Breast epithelium (tissue), 3 donors: ENCODE measurements at regions not wholly inside any gene's neighbourhood (a gene's known extent, or its start where the extent isn't known, plus 50 kb on each side); places are given as distances from the start of the nearest gene placed in this dataset.

Source experiments
- POLR2A ChIP-seq: fragments of 450-650 bp; IDR thresholded peaks from one replicate; pipeline ENCODE4 v1.6.1; 2016; ENCODE audit warnings: antibody characterized with exemption, mild to moderate bottlenecking, moderate library complexity
- POLR2AphosphoS5 ChIP-seq, 3 donors: sonication (generic); formaldehyde crosslinking; IDR thresholded peaks; one replicate each; pipeline ENCODE4 v1.6.1; 2017; ENCODE audit warnings: antibody characterized with exemption in 3 of 3
- TF ChIP-seq, protein P1 (sequence below), 3 donors: fragments of 450-650 bp; IDR thresholded peaks; one replicate each; pipeline ENCODE4 v1.5.1; 2016 to 2017; ENCODE audit warnings: antibody characterized with exemption in 3 of 3, mild to moderate bottlenecking in 3 of 3, moderate library complexity in 3 of 3

DNA sequence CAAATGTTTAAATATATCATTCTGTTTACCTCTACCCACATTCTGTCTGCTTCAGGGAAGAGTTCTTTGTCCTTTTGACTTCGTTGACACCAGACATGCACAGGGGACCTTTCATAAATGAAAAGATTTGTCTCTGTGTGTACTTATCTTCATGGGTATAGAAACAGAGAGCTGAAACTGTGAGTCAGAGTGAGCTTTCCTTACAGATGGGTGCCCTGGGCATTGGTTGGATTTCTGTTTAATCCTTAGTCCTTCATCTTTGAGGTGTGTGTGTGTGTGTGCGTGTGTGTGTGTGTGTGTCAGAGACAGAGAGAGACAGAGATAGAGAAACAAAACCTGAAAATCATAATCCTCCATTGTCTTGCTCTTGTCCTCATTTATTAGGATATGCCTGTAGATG is 517.4 kb downstream of the TUSC7 start:
- TF ChIP-seq, protein P1, sequence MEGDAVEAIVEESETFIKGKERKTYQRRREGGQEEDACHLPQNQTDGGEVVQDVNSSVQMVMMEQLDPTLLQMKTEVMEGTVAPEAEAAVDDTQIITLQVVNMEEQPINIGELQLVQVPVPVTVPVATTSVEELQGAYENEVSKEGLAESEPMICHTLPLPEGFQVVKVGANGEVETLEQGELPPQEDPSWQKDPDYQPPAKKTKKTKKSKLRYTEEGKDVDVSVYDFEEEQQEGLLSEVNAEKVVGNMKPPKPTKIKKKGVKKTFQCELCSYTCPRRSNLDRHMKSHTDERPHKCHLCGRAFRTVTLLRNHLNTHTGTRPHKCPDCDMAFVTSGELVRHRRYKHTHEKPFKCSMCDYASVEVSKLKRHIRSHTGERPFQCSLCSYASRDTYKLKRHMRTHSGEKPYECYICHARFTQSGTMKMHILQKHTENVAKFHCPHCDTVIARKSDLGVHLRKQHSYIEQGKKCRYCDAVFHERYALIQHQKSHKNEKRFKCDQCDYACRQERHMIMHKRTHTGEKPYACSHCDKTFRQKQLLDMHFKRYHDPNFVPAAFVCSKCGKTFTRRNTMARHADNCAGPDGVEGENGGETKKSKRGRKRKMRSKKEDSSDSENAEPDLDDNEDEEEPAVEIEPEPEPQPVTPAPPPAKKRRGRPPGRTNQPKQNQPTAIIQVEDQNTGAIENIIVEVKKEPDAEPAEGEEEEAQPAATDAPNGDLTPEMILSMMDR (IDR thresholded peaks at IDR 0.05): no peak
- no peak for TF ChIP-seq POLR2A
- TF ChIP-seq POLR2AphosphoS5 (IDR thresholded peaks at IDR 0.05): no peak
